CD4-positive, alpha-beta T cell treated with Interleukin-1 beta for 1 hour (primary cell): ENCODE measurements at regions not wholly inside any gene's neighbourhood (a gene's known extent, or its start where the extent isn't known, plus 50 kb on each side); places are given as distances from the start of the nearest gene placed in this dataset.
A peak's percentile ranks its signal among the peaks of the same experiment; 100 is the strongest.
"Not testable (repeated sequence)": the region's sequence is repeated elsewhere in the genome, so short reads cannot be mapped to it uniquely, and the experiment has no call there.

Source experiments
- DNase-seq, 2 donors: peaks; one replicate each; pipeline ENCODE4 v3.0.0-alpha.2; 2020 to 2022

GRCh38 chr6:14373648-14374437, 256.3 kb downstream of the CD83 start:
- DNase-seq = no peak

- DNase-seq = no peak
Measured at GRCh38 chr6:14375930-14376329, 258.4 kb downstream of the CD83 start.

- DNase-seq = no peak
Measured at GRCh38 chr6:14379568-14379967, 262.0 kb downstream of the CD83 start.

GRCh38 chr6:14380086-14380820, 262.7 kb downstream of the CD83 start:
- no peak for DNase-seq

GRCh38 chr6:14380901-14381828, 263.6 kb downstream of the CD83 start:
- no peak for DNase-seq

- DNase-seq = no peak
Measured at GRCh38 chr6:14381829-14382677, 264.5 kb downstream of the CD83 start.

GRCh38 chr6:14382678-14383236, 265.2 kb downstream of the CD83 start:
- no peak for DNase-seq

- DNase-seq = no peak
Measured at GRCh38 chr6:14383393-14384174, 266.0 kb downstream of the CD83 start.

- DNase-seq = no peak
Measured at GRCh38 chr6:14384175-14384949, 266.8 kb downstream of the CD83 start.

GRCh38 chr6:14386263-14386662, 268.7 kb downstream of the CD83 start:
- DNase-seq = no peak

- no peak for DNase-seq
Measured at GRCh38 chr6:14386668-14387067, 269.1 kb downstream of the CD83 start.

- no peak for DNase-seq
Measured at GRCh38 chr6:14388371-14388770, 270.8 kb downstream of the CD83 start.

- not testable (repeated sequence) for DNase-seq
Measured at GRCh38 chr6:14389776-14390175, 272.2 kb downstream of the CD83 start.

- no peak for DNase-seq
Measured at GRCh38 chr6:14390805-14391204, 273.2 kb downstream of the CD83 start.

GRCh38 chr6:14393910-14394309, 276.3 kb downstream of the CD83 start:
- no peak for DNase-seq

GRCh38 chr6:14396392-14396791, 278.8 kb downstream of the CD83 start:
- no peak for DNase-seq

- DNase-seq = peak in 1 of 2 donors; percentile 11
Measured at GRCh38 chr6:14396826-14397517, 279.4 kb downstream of the CD83 start.

GRCh38 chr6:14397518-14397901, 279.9 kb downstream of the CD83 start:
- DNase-seq = no peak

GRCh38 chr6:14398953-14399352, 281.4 kb downstream of the CD83 start:
- DNase-seq = no peak

- no peak for DNase-seq
Measured at GRCh38 chr6:14399635-14400034, 282.1 kb downstream of the CD83 start.
